Panc1 (cell line): ENCODE measurements at regions not wholly inside any gene's neighbourhood (a gene's known extent, or its start where the extent isn't known, plus 50 kb on each side); places are given as distances from the start of the nearest gene placed in this dataset.

ENCODE experiments used
- ATAC-seq: fragments of 200-7000 bp; cut with Tn5 transposase; 2 replicates; pipeline ENCODE4 v1.9.1; 2020; ENCODE audit warnings: mild to moderate bottlenecking, moderate library complexity
- BruUV-seq: library from RNA; stranded (reverse); fragments of 400-500 nt; replicated peaks from 2 replicates; lab custom pipeline; 2021; lab: Mats Ljungman, UMichigan
- CTCF ChIA-PET: fragments of 300-600 bp; sonication (Branson Sonifier 250); formaldehyde crosslinking; loops from one replicate; lab custom pipeline; 2022; ENCODE audit warnings: antibody characterized with exemption; lab: Charles Lee
- POLR2A ChIA-PET: fragments of 300-600 bp; sonication (Branson Sonifier 250); formaldehyde crosslinking; loops from one replicate; lab custom pipeline; 2022; ENCODE audit warnings: antibody characterized with exemption; lab: Charles Lee
- DNase-seq: peaks from one replicate; pipeline ENCODE4 v3.0.0-alpha.2; 2010; ENCODE audit warnings: low read depth, low spot score
- H3K27ac ChIP-seq: 2 replicates; pipeline ENCODE4 v1.5.1; 2011; ENCODE audit warnings: mild to moderate bottlenecking, low read length, inconsistent platforms
- H3K27me3 ChIP-seq: fragments of 200-500 bp; sonication (Bioruptor generic); 2 replicates; pipeline ENCODE4 v1.6.0; 2014; ENCODE audit warnings: low read length, inconsistent platforms; ENCODE audit not compliant: control insufficient read depth, insufficient read depth
- H3K36me3 ChIP-seq: fragments of 200-500 bp; sonication (Bioruptor generic); 2 replicates; pipeline ENCODE4 v1.5.1; 2014; ENCODE audit warnings: inconsistent platforms, mild to moderate bottlenecking, low read length, moderate library complexity; ENCODE audit not compliant: control insufficient read depth, insufficient read depth
- H3K4me1 ChIP-seq: 2 replicates; pipeline ENCODE4 v1.5.1; 2011; ENCODE audit warnings: inconsistent platforms, mild to moderate bottlenecking, low read length, moderate library complexity; ENCODE audit not compliant: control insufficient read depth, insufficient read depth
- H3K4me3 ChIP-seq, 2 experiments: 2 replicates each; pipeline ENCODE4 v1.5.1; 2011 to 2012; ENCODE audit warnings: low read depth in 2 of 2, low read length in 2 of 2, mild to moderate bottlenecking in 2 of 2, inconsistent platforms in 1 of 2, moderate library complexity in 1 of 2
- H3K9me3 ChIP-seq: fragments of 200-500 bp; sonication (Bioruptor generic); 2 replicates; pipeline ENCODE4 v1.5.1; 2014; ENCODE audit warnings: low read depth, mild to moderate bottlenecking, inconsistent platforms, low read length, moderate library complexity; ENCODE audit not compliant: control insufficient read depth, insufficient read depth
- POLR2AphosphoS5 ChIP-seq: IDR thresholded peaks from 2 replicates; pipeline ENCODE4 v1.6.1; 2012; ENCODE audit warnings: mild to moderate bottlenecking, low read depth, low read length, moderate library complexity
- SIN3A ChIP-seq: IDR thresholded peaks from 2 replicates; pipeline ENCODE4 v1.6.1; 2012; ENCODE audit warnings: low read depth, mild to moderate bottlenecking, low read length, moderate library complexity, borderline replicate concordance; ENCODE audit not compliant: insufficient read depth
- TCF7L2 ChIP-seq: IDR thresholded peaks from 2 replicates; pipeline ENCODE4 v1.6.1; 2011; ENCODE audit warnings: mild to moderate bottlenecking, low read depth, low read length, inconsistent platforms
- in situ Hi-C: cut with HindIII; loops from 2 replicates; pipeline ENCODE4 v1.10.0; 2016; ENCODE audit warnings: low sequenced_read_pairs, low pct_unique_long_range_greater_than_20kb
- intact Hi-C: fragments of 100-400 bp; cut with micrococcal nuclease; formaldehyde crosslinking; loops from one replicate; pipeline ENCODE4 v1.10.0; 2022; ENCODE audit not compliant: unreplicated experiment
- TF ChIP-seq, protein P1 (sequence below), 2 experiments: IDR thresholded peaks; 2 replicates each; pipeline ENCODE4 v1.6.1; 2011 to 2012; ENCODE audit warnings: low read depth in 2 of 2, control low read depth in 1 of 2, low read length in 1 of 2, mild to moderate bottlenecking in 1 of 2, moderate library complexity in 1 of 2; ENCODE audit not compliant: insufficient read depth in 1 of 2
- TF ChIP-seq, protein P2 (sequence below): fragments of 450-650 bp; IDR thresholded peaks from 2 replicates; pipeline ENCODE4 v1.5.1; 2017; ENCODE audit warnings: mild to moderate bottlenecking

GRCh38 chr6:130276507-130276906 is 53.8 kb upstream of the SAMD3 start:
- Histone ChIP-seq H3K27me3 (no peaks in the 10 kb centered on the region), H3K36me3 (no peaks in the 10 kb centered on the region), H3K27ac (no peak overlapping the region), H3K4me3 (no peak overlapping the region), H3K9me3 (peaks cover 10% of the 10 kb centered on the region), H3K4me1 (no peaks in the 10 kb centered on the region)
- CTCF ChIA-PET = no interaction called here
- POLR2A ChIA-PET = no interaction called here
- intact Hi-C loops = no loop called here
- TF ChIP-seq SIN3A (no peak), TCF7L2 (no peak), POLR2AphosphoS5 (no peak)
- TF ChIP-seq, protein P1, sequence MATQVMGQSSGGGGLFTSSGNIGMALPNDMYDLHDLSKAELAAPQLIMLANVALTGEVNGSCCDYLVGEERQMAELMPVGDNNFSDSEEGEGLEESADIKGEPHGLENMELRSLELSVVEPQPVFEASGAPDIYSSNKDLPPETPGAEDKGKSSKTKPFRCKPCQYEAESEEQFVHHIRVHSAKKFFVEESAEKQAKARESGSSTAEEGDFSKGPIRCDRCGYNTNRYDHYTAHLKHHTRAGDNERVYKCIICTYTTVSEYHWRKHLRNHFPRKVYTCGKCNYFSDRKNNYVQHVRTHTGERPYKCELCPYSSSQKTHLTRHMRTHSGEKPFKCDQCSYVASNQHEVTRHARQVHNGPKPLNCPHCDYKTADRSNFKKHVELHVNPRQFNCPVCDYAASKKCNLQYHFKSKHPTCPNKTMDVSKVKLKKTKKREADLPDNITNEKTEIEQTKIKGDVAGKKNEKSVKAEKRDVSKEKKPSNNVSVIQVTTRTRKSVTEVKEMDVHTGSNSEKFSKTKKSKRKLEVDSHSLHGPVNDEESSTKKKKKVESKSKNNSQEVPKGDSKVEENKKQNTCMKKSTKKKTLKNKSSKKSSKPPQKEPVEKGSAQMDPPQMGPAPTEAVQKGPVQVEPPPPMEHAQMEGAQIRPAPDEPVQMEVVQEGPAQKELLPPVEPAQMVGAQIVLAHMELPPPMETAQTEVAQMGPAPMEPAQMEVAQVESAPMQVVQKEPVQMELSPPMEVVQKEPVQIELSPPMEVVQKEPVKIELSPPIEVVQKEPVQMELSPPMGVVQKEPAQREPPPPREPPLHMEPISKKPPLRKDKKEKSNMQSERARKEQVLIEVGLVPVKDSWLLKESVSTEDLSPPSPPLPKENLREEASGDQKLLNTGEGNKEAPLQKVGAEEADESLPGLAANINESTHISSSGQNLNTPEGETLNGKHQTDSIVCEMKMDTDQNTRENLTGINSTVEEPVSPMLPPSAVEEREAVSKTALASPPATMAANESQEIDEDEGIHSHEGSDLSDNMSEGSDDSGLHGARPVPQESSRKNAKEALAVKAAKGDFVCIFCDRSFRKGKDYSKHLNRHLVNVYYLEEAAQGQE (IDR thresholded peaks at IDR 0.05; ENCODE audit: insufficient read depth in 1 of 2, low read depth in 2 of 2, low read length in 1 of 2) = no peak
- TF ChIP-seq, protein P2, sequence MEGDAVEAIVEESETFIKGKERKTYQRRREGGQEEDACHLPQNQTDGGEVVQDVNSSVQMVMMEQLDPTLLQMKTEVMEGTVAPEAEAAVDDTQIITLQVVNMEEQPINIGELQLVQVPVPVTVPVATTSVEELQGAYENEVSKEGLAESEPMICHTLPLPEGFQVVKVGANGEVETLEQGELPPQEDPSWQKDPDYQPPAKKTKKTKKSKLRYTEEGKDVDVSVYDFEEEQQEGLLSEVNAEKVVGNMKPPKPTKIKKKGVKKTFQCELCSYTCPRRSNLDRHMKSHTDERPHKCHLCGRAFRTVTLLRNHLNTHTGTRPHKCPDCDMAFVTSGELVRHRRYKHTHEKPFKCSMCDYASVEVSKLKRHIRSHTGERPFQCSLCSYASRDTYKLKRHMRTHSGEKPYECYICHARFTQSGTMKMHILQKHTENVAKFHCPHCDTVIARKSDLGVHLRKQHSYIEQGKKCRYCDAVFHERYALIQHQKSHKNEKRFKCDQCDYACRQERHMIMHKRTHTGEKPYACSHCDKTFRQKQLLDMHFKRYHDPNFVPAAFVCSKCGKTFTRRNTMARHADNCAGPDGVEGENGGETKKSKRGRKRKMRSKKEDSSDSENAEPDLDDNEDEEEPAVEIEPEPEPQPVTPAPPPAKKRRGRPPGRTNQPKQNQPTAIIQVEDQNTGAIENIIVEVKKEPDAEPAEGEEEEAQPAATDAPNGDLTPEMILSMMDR = no peak
- in situ Hi-C loops = no loop called here
- BruUV-seq = no TSS peak
- ATAC-seq = no peak
- DNase-seq = no peak

DNA sequence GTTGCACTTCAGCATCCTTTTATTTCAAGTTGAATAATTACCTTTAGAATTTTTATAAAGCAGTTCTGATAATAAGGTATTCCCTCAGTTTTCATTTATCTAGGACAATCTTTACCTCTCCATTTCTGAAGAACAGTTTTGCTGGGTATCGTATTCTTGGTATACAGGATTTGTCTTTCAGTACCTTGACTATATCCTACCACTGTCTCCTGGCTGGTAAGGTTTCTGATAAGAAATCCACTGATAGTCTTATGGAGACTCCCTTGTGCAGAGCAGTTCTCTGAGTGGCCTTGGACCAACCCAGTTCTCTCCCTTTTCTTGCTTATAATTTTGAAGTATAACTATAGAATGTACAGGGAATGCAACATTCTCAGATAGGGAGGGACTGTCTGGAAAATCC is 51.3 kb upstream of the SAMD3 start:
- BruUV-seq = no TSS peak
- POLR2A ChIA-PET = no interaction called here
- ATAC-seq (no peak), DNase-seq (no peak)
- CTCF ChIA-PET = no interaction called here
- Histone ChIP-seq H3K9me3 (peaks cover 10% of the 10 kb centered on the region), H3K27me3 (no peaks in the 10 kb centered on the region), H3K36me3 (no peaks in the 10 kb centered on the region), H3K4me1 (no peaks in the 10 kb centered on the region), H3K27ac (no peak overlapping the region), H3K4me3 (no peak overlapping the region)
- intact Hi-C loops = no loop called here
- TF ChIP-seq, protein P2 = no peak
- TF ChIP-seq TCF7L2 (no peak), SIN3A (no peak), POLR2AphosphoS5 (no peak)
- TF ChIP-seq, protein P1 (IDR thresholded peaks at IDR 0.05; ENCODE audit: insufficient read depth in 1 of 2, low read depth in 2 of 2, low read length in 1 of 2) = no peak
- in situ Hi-C loops = no loop called here
